B cell (primary cell): ENCODE measurements at regions not wholly inside any gene's neighbourhood (a gene's known extent, or its start where the extent isn't known, plus 50 kb on each side); places are given as distances from the start of the nearest gene placed in this dataset.

Source experiments
- ATAC-seq: fragments of 200-7000 bp; cut with Tn5 transposase; one replicate; pipeline ENCODE4 v1.10.0; 2021; ENCODE audit warnings: low read depth, mild to moderate bottlenecking, moderate number of reproducible peaks, moderate library complexity
- CTCF ChIA-PET: fragments of 350-600 bp; sonication (Branson Sonifier 250); formaldehyde crosslinking; loops from one replicate; lab custom pipeline; 2021; ENCODE audit warnings: antibody characterized with exemption, inconsistent platforms; lab: Charles Lee
- POLR2A ChIA-PET: fragments of 350-600 bp; sonication (Branson Sonifier 250); formaldehyde crosslinking; loops from one replicate; lab custom pipeline; 2021; ENCODE audit warnings: antibody characterized with exemption; lab: Charles Lee
- DNase-seq: peaks from one replicate; pipeline ENCODE4 v3.0.0; 2013
- H2AFZ ChIP-seq: 2 replicates; pipeline ENCODE4 v1.6.1; 2012; ENCODE audit warnings: mild to moderate bottlenecking, low read depth, low read length; ENCODE audit not compliant: insufficient read depth, poor library complexity, severe bottlenecking
- H3K27ac ChIP-seq, 2 donors: 1 replicate in 1 of 2; 2 replicates in 1 of 2; pipeline ENCODE4 v1.5.1; 2012 to 2013; ENCODE audit warnings: low read length in 2 of 2, mild to moderate bottlenecking in 2 of 2, moderate library complexity in 1 of 2
- H3K27me3 ChIP-seq, 4 experiments: fragments of 200-600 bp in 1 of 4; sonication (generic) in 1 of 4; replicated peaks in 1 of 4; 1 replicate in 2 of 4; 2 replicates in 2 of 4; pipeline versions ENCODE4 v1.6.1 to v1.7.0; 2013 to 2016; ENCODE audit warnings: low read length in 3 of 4, mild to moderate bottlenecking in 2 of 4, mixed read lengths in 1 of 4, moderate library complexity in 1 of 4; ENCODE audit not compliant: insufficient read depth in 4 of 4, control insufficient read depth in 3 of 4; ENCODE audit errors: control extremely low read depth in 1 of 4
- H3K36me3 ChIP-seq, 2 experiments: replicated peaks in 1 of 2; 1 replicate in 1 of 2; 2 replicates in 1 of 2; pipeline versions ENCODE4 v1.6.1 to v1.7.1; 2013; ENCODE audit warnings: low read length in 1 of 2; ENCODE audit not compliant: insufficient read depth in 2 of 2, control insufficient read depth in 1 of 2; ENCODE audit errors: control extremely low read depth in 1 of 2, extremely low read depth in 1 of 2
- H3K4me1 ChIP-seq, 2 donors: fragments of 200-600 bp in 1 of 2; sonication (generic) in 1 of 2; 1 replicate in 1 of 2; 2 replicates in 1 of 2; pipeline versions ENCODE4 v1.5.1 to v1.6.1; 2013 to 2017; ENCODE audit warnings: low read length in 2 of 2; ENCODE audit not compliant: control insufficient read depth in 2 of 2, insufficient read depth in 2 of 2
- H3K4me2 ChIP-seq: replicated peaks from 2 replicates; pipeline ENCODE3; 2012; ENCODE audit warnings: mild to moderate bottlenecking, low read depth, low read length; ENCODE audit not compliant: poor library complexity, severe bottlenecking
- H3K4me3 ChIP-seq, 5 experiments: fragments of 200-600 bp in 1 of 5; sonication (generic) in 1 of 5; 1 replicate in 3 of 5; 2 replicates in 2 of 5; pipeline versions ENCODE4 v1.5.1 to v1.7.0; 2011 to 2016; ENCODE audit warnings: low read length in 4 of 5, mild to moderate bottlenecking in 4 of 5, low read depth in 2 of 5, control low read depth in 1 of 5, moderate library complexity in 1 of 5; ENCODE audit not compliant: insufficient read depth in 1 of 5; ENCODE audit errors: control extremely low read depth in 1 of 5, extremely low read depth in 1 of 5
- H3K79me2 ChIP-seq: fragments of 200-600 bp; sonication (generic); one replicate; pipeline ENCODE4 v1.6.0; 2016; ENCODE audit warnings: low read length; ENCODE audit not compliant: control insufficient read depth, insufficient read depth
- H3K9ac ChIP-seq: fragments of 200-600 bp; sonication (generic); 2 replicates; pipeline ENCODE4 v1.6.1; 2017; ENCODE audit warnings: mild to moderate bottlenecking, low read length, moderate library complexity
- H3K9me3 ChIP-seq, 3 donors: one replicate each; pipeline versions ENCODE4 v1.6.1 to v1.7.1; 2013; ENCODE audit warnings: low read length in 2 of 3; ENCODE audit not compliant: control insufficient read depth in 2 of 3, insufficient read depth in 1 of 3; ENCODE audit errors: control extremely low read depth in 1 of 3
- H4K20me1 ChIP-seq: 2 replicates; pipeline ENCODE4 v1.6.0; 2012; ENCODE audit warnings: mild to moderate bottlenecking, low read length; ENCODE audit not compliant: insufficient read depth, control insufficient read depth, poor library complexity, severe bottlenecking
- H3K27ac Mint-ChIP-seq: one replicate; pipeline ENCODE4 v1.8.0; 2021; ENCODE audit warnings: mixed read lengths
- H3K27me3 Mint-ChIP-seq: one replicate; pipeline ENCODE4 v1.8.0; 2021; ENCODE audit warnings: mixed read lengths
- H3K4me1 Mint-ChIP-seq: one replicate; pipeline ENCODE4 v1.8.0; 2021; ENCODE audit warnings: mixed read lengths
- H3K4me3 Mint-ChIP-seq: one replicate; pipeline ENCODE4 v1.8.0; 2021; ENCODE audit warnings: mixed read lengths
- H3K9me3 Mint-ChIP-seq: one replicate; pipeline ENCODE4 v1.8.0; 2022; ENCODE audit warnings: mixed read lengths; ENCODE audit not compliant: insufficient read depth
- EZH2 ChIP-seq: IDR thresholded peaks from 2 replicates; pipeline ENCODE4 v1.6.1; 2012; ENCODE audit warnings: borderline replicate concordance, low read depth, mild to moderate bottlenecking, moderate library complexity, low read length; ENCODE audit not compliant: insufficient read depth, poor library complexity, severe bottlenecking
- WGBS: methylation state at CpG from one replicate; pipeline ENCODE4 v1.1.5; 2013; ENCODE audit warnings: missing lambda C conversion rate; ENCODE audit not compliant: insufficient coverage; 5-methylcytosine and 5-hydroxymethylcytosine counted together
- intact Hi-C: fragments of 100-400 bp; cut with micrococcal nuclease; formaldehyde crosslinking; loops from one replicate; pipeline ENCODE4 v1.10.0; 2022
- TF ChIP-seq, protein P1 (sequence below): fragments of 200-600 bp; IDR thresholded peaks from one replicate; pipeline ENCODE4 v1.8.0; 2022; ENCODE audit warnings: antibody characterized with exemption, mild to moderate bottlenecking

DNA sequence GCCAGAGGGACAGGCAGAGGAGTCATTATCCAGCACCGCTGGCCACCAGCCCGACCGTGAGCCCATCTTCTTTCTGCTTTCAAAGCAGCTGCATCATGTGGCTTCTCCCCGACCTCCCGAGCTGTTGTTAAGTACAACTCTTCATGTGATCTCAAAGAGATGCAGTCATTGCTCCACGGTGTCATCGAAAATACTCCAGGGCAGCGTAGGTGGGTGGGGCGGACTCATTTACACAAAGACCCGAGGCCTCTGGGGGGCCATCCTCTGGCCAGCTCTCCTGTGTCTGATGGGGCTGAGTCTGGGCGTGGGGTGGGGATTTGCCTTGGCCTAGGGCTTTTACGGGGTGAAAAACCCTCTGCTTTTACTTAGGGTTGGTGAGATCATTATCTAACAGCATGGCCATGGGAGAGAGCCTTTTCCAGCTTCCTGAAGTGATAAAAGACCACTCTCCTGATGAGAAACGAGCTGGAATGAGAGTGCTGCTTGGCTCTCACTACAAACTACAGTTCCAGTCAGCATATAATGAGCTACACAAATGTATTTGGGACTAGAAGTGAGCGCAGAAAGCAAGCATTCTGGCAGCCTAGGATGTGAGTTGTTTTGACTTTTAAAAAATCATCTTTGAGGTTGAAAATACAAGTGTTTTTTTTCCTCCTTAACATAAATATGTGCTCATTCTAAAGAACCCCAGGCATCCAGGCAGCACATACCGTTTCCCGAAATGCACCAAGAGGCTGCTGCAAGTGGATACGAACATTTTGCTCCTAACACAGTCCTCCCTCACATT, 165.0 kb downstream of the RHOU start:
- TF ChIP-seq EZH2 = no peak
- TF ChIP-seq, protein P1, sequence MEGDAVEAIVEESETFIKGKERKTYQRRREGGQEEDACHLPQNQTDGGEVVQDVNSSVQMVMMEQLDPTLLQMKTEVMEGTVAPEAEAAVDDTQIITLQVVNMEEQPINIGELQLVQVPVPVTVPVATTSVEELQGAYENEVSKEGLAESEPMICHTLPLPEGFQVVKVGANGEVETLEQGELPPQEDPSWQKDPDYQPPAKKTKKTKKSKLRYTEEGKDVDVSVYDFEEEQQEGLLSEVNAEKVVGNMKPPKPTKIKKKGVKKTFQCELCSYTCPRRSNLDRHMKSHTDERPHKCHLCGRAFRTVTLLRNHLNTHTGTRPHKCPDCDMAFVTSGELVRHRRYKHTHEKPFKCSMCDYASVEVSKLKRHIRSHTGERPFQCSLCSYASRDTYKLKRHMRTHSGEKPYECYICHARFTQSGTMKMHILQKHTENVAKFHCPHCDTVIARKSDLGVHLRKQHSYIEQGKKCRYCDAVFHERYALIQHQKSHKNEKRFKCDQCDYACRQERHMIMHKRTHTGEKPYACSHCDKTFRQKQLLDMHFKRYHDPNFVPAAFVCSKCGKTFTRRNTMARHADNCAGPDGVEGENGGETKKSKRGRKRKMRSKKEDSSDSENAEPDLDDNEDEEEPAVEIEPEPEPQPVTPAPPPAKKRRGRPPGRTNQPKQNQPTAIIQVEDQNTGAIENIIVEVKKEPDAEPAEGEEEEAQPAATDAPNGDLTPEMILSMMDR = no peak
- POLR2A ChIA-PET = no interaction called here
- no peak overlapping the region for H3K9ac ChIP-seq

DNA sequence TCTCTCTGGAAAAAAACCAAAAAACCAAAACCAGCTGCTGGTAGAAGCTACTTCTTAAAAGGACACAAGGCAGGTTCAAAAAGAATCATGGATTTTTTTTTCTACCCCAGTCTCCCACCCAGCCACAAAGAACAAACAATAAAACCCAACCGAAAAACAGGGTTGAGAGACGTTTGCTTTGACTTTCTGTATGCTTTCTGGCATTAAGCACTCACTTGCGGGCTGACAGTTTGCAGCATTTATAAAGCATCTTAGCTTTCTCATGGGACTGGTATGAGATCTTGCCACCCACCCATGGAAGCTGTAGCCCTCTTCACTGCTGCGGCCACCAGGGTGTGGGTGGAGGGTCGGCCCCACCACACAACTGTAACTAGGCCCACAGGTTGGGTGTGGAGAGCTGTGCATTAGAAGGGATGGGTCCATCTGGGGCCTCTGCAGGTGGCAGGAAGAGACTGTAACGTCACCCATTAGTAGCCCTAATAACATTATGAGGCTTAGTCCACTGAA, 165.7 kb downstream of the RHOU start:
- Mint-ChIP-seq H3K27me3 (peaks cover 13% of the 10 kb centered on the region), H3K9me3 (no peaks in the 10 kb centered on the region), H3K4me3 (no peak overlapping the region), H3K4me1 (peaks cover 7% of the 10 kb centered on the region), H3K27ac (no peak overlapping the region)
- Histone ChIP-seq H4K20me1 (no peaks in the 10 kb centered on the region), H3K4me1 (peaks cover 4 to 11% of the 10 kb centered on the region in 2 donors), H3K27me3 (no peaks in the 10 kb centered on the region), H3K9ac (no peak overlapping the region), H3K27ac (no peak overlapping the region), H3K79me2 (no peaks in the 10 kb centered on the region), H2AFZ (no peak overlapping the region), H3K4me2 (no peak overlapping the region), H3K4me3 (no peak overlapping the region), H3K9me3 (no peaks in the 10 kb centered on the region), H3K36me3 (no peaks in the 10 kb centered on the region)
- ATAC-seq (no peak), DNase-seq (no peak)
- CTCF ChIA-PET = no interaction called here
- TF ChIP-seq, protein P1 = no peak
- no peak for TF ChIP-seq EZH2
- POLR2A ChIA-PET = no interaction called here
- 98% methylated on average over 5 of the region's 6 CpGs for WGBS
- intact Hi-C loops = no loop called here

More for the DNA sequence above, 165.0 kb downstream of the RHOU start:
- H3K4me2 ChIP-seq = no peak overlapping the region
- no peak overlapping the region for H3K27ac ChIP-seq
- Mint-ChIP-seq H3K4me1 (peaks cover 7% of the 10 kb centered on the region), H3K4me3 (no peak overlapping the region), H3K9me3 (no peaks in the 10 kb centered on the region), H3K27me3 (peaks cover 13% of the 10 kb centered on the region), H3K27ac (no peak overlapping the region)
- CTCF ChIA-PET = no interaction called here
- intact Hi-C loops = no loop called here
- ATAC-seq = no peak
- H4K20me1 ChIP-seq = no peaks in the 10 kb centered on the region
- H3K9me3 ChIP-seq = no peaks in the 10 kb centered on the region
- 98% methylated on average over 15 of the region's 17 CpGs for whole genome bisulfite sequencing
- no peak for DNase-seq
- peaks cover 4 to 11% of the 10 kb centered on the region in 2 donors for H3K4me1 ChIP-seq
- no peak overlapping the region for H3K4me3 ChIP-seq
- H3K36me3 ChIP-seq = no peaks in the 10 kb centered on the region
- no peak overlapping the region for H2AFZ ChIP-seq
- H3K79me2 ChIP-seq = no peaks in the 10 kb centered on the region
- no peaks in the 10 kb centered on the region for H3K27me3 ChIP-seq
